ENCODE measurements at regions not wholly inside any gene's neighbourhood (a gene's known extent, or its start where the extent isn't known, plus 50 kb on each side); places are given as distances from the start of the nearest gene placed in this dataset.

DNA sequence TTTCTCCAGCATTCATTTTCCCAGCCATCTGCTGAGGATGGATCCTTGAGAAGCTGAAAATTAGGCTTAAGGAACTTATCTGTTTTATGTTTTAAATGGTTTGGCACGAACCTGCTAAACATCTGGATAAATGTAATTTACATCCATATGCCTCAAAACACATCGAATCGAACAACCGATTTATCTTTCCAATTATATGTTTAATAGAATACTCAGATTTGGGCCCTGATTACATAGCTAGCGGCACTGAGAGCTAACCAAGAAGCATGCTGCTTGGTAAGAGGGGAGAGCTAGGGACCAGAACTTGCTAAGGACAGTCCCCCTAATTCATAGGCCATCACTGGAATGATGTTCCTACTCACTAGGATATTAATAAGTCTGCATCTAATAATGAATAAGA is 144.4 kb downstream of the BUB3 start:
- no peak for DNase-seq (ENCODE audit: low read depth)
- H3K4me3 ChIP-seq (ENCODE audit: low read depth, low read length), result no peak overlapping the region
- TF ChIP-seq, protein P1, sequence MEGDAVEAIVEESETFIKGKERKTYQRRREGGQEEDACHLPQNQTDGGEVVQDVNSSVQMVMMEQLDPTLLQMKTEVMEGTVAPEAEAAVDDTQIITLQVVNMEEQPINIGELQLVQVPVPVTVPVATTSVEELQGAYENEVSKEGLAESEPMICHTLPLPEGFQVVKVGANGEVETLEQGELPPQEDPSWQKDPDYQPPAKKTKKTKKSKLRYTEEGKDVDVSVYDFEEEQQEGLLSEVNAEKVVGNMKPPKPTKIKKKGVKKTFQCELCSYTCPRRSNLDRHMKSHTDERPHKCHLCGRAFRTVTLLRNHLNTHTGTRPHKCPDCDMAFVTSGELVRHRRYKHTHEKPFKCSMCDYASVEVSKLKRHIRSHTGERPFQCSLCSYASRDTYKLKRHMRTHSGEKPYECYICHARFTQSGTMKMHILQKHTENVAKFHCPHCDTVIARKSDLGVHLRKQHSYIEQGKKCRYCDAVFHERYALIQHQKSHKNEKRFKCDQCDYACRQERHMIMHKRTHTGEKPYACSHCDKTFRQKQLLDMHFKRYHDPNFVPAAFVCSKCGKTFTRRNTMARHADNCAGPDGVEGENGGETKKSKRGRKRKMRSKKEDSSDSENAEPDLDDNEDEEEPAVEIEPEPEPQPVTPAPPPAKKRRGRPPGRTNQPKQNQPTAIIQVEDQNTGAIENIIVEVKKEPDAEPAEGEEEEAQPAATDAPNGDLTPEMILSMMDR (conservative IDR thresholded peaks at IDR 0.05; ENCODE audit: low read depth, low read length), result no peak

GRCh38 chr10:123299598-123299997 is 145.4 kb downstream of the BUB3 start:
- DNase-seq (ENCODE audit: low read depth), result no peak
- TF ChIP-seq, protein P1 (conservative IDR thresholded peaks at IDR 0.05; ENCODE audit: low read depth, low read length), result no peak
- H3K4me3 ChIP-seq (ENCODE audit: low read depth, low read length), result no peak overlapping the region

- TF ChIP-seq, protein P1 (conservative IDR thresholded peaks at IDR 0.05; ENCODE audit: low read depth, low read length), result no peak
- no peak for DNase-seq (ENCODE audit: low read depth)
- H3K4me3 ChIP-seq (ENCODE audit: low read depth, low read length), result no peak overlapping the region
These were observed 147.1 kb downstream of the BUB3 start for GRCh38 chr10:123301077-123301857.

GRCh38 chr10:123303581-123304337 is 149.6 kb downstream of the BUB3 start:
- no peak for DNase-seq (ENCODE audit: low read depth)
- TF ChIP-seq, protein P1 (conservative IDR thresholded peaks at IDR 0.05; ENCODE audit: low read depth, low read length), result no peak
- H3K4me3 ChIP-seq (ENCODE audit: low read depth, low read length), result no peak overlapping the region

GRCh38 chr10:123305671-123306070 is 151.5 kb downstream of the BUB3 start:
- H3K4me3 ChIP-seq (ENCODE audit: low read depth, low read length), result no peak overlapping the region
- TF ChIP-seq, protein P1 (conservative IDR thresholded peaks at IDR 0.05; ENCODE audit: low read depth, low read length), result no peak
- DNase-seq (ENCODE audit: low read depth), result no peak

DNA sequence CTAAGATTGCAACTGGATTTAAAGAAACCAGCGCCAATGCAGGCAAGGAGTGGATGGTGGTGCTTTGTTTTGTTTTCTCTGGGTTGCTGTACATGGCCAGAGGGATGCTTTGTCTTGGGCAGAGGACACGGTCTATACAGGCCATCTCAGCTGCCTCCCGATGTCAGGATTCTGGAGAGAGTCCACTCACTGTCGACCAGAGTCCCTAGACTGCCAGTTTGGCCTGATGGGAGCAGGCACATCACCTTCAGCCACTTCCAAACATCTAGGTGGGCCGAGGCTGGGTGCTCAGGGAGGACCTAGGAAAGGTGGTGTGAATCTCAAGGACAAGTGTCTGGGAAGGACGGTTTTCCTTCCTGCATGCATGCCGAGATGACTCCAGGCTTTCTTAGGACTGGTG is 152.1 kb downstream of the BUB3 start:
- no peak for DNase-seq (ENCODE audit: low read depth)
- TF ChIP-seq, protein P1 (conservative IDR thresholded peaks at IDR 0.05; ENCODE audit: low read depth, low read length), result no peak
- H3K4me3 ChIP-seq (ENCODE audit: low read depth, low read length), result no peak overlapping the region
